Tibial artery (tissue), 4 donors: ENCODE measurements at regions not wholly inside any gene's neighbourhood (a gene's known extent, or its start where the extent isn't known, plus 50 kb on each side); places are given as distances from the start of the nearest gene placed in this dataset.

Experiments used
- DNase-seq, 2 donors: peaks; one replicate each; pipeline ENCODE4 v3.0.0-alpha.2; 2019
- H3K27ac ChIP-seq, 2 donors: fragments of 200-600 bp; sonication (generic) in 1 of 2; 1 replicate in 1 of 2; 2 replicates in 1 of 2; pipeline ENCODE4 v1.5.1; 2018 to 2019; ENCODE audit warnings: mild to moderate bottlenecking in 1 of 2
- H3K27me3 ChIP-seq, 2 donors: fragments of 200-600 bp; sonication (generic) in 1 of 2; one replicate each; pipeline versions ENCODE4 v1.5.1 to v1.6.0; 2016 to 2019
- H3K36me3 ChIP-seq, 3 donors: fragments of 200-600 bp; sonication (generic) in 2 of 3; one replicate each; pipeline ENCODE4 v1.5.1; 2016 to 2019; ENCODE audit warnings: mild to moderate bottlenecking in 2 of 3
- H3K4me1 ChIP-seq, 4 donors: fragments of 200-600 bp; sonication (generic) in 2 of 4; 1 replicate in 3 of 4; 2 replicates in 1 of 4; pipeline ENCODE4 v1.5.1; 2016 to 2019
- H3K4me3 ChIP-seq, 2 donors: fragments of 200-600 bp; sonication (generic) in 1 of 2; 1 replicate in 1 of 2; 2 replicates in 1 of 2; pipeline ENCODE4 v1.5.1; 2018 to 2019; ENCODE audit warnings: mild to moderate bottlenecking in 2 of 2
- H3K9me3 ChIP-seq, 3 donors: fragments of 200-600 bp; sonication (generic) in 1 of 3; one replicate each; pipeline ENCODE4 v1.5.1; 2016 to 2019
- intact Hi-C: fragments of 100-400 bp; cut with DNase I; formaldehyde crosslinking; loops from one replicate; pipeline ENCODE4 v1.15.0; 2023; ENCODE audit warnings: low total_unique reads
- TF ChIP-seq, protein P1 (sequence below), 2 experiments: fragments of 200-600 bp in 1 of 2; fragments of 450-650 bp in 1 of 2; IDR thresholded peaks; one replicate each; pipeline ENCODE4 v1.5.1; 2017 to 2019; ENCODE audit warnings: antibody characterized with exemption in 2 of 2, mild to moderate bottlenecking in 1 of 2, moderate library complexity in 1 of 2

DNA sequence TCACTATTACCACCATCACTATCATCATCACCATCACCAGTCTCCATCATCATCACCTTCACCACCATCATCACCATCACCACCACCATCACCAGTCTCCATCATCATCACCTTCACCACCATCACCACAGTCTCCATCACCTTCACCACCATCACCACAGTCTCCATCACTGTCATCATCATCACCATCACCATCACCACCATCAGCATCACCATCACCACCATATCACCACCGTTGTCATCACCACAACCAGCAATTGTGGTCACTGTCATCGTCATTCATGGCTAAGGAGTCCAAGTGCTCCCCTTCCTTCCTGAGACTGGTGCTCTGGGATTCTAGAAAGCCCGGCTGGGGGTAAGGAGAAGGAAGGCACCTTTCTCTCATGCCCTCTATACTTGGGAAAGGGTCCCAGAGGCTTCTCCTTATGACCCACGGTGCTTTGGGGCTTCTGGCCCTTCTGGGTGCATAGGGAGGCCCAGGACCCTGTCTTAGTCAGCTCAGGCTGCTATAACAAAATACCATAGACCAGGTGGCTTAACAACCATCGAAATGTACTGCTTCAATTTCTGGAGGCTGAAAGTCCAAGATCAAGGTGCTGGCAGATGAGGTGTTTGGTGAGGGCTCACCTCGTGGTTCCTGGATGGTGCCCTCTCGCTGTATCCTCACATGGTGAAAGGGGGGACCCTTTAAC lies 93.4 kb upstream of the GSE1 start:
- Histone ChIP-seq H3K4me1 (peaks cover 7 to 55% (median 39%) of the 10 kb centered on the region in 4 donors), H3K27ac (no peak overlapping the region), H3K27me3 (no peaks in the 10 kb centered on the region), H3K9me3 (no peaks in the 10 kb centered on the region), H3K36me3 (no peaks in the 10 kb centered on the region), H3K4me3 (no peak overlapping the region)
- intact Hi-C loops: loop anchor here (5.0 kb wide), 1 partner anchor 33 kb away; no protein-coding TSS in a partner anchor
- DNase-seq: no peak
- TF ChIP-seq, protein P1, sequence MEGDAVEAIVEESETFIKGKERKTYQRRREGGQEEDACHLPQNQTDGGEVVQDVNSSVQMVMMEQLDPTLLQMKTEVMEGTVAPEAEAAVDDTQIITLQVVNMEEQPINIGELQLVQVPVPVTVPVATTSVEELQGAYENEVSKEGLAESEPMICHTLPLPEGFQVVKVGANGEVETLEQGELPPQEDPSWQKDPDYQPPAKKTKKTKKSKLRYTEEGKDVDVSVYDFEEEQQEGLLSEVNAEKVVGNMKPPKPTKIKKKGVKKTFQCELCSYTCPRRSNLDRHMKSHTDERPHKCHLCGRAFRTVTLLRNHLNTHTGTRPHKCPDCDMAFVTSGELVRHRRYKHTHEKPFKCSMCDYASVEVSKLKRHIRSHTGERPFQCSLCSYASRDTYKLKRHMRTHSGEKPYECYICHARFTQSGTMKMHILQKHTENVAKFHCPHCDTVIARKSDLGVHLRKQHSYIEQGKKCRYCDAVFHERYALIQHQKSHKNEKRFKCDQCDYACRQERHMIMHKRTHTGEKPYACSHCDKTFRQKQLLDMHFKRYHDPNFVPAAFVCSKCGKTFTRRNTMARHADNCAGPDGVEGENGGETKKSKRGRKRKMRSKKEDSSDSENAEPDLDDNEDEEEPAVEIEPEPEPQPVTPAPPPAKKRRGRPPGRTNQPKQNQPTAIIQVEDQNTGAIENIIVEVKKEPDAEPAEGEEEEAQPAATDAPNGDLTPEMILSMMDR (IDR thresholded peaks at IDR 0.05): no peak

GRCh38 chr16:85520853-85521521 lies 92.1 kb upstream of the GSE1 start:
- no peaks in the 10 kb centered on the region for H3K36me3 ChIP-seq
- H3K4me3 ChIP-seq: no peak overlapping the region
- H3K27me3 ChIP-seq: no peaks in the 10 kb centered on the region
- TF ChIP-seq, protein P1 (IDR thresholded peaks at IDR 0.05): no peak
- no peak overlapping the region for H3K27ac ChIP-seq
- intact Hi-C loops: no loop called here
- DNase-seq: no peak
- H3K9me3 ChIP-seq: no peaks in the 10 kb centered on the region
- H3K4me1 ChIP-seq: peaks cover 0 to 49% (median 30%) of the 10 kb centered on the region in 4 donors

- Histone ChIP-seq H3K27me3 (no peaks in the 10 kb centered on the region), H3K36me3 (no peaks in the 10 kb centered on the region), H3K9me3 (no peaks in the 10 kb centered on the region), H3K4me3 (no peak overlapping the region), H3K4me1 (peaks cover 0 to 47% (median 30%) of the 10 kb centered on the region in 4 donors), H3K27ac (no peak overlapping the region)
- intact Hi-C loops: no loop called here
- no peak for DNase-seq
- TF ChIP-seq, protein P1 (IDR thresholded peaks at IDR 0.05): no peak
Measured at GRCh38 chr16:85521552-85522307, 91.4 kb upstream of the GSE1 start.

DNA sequence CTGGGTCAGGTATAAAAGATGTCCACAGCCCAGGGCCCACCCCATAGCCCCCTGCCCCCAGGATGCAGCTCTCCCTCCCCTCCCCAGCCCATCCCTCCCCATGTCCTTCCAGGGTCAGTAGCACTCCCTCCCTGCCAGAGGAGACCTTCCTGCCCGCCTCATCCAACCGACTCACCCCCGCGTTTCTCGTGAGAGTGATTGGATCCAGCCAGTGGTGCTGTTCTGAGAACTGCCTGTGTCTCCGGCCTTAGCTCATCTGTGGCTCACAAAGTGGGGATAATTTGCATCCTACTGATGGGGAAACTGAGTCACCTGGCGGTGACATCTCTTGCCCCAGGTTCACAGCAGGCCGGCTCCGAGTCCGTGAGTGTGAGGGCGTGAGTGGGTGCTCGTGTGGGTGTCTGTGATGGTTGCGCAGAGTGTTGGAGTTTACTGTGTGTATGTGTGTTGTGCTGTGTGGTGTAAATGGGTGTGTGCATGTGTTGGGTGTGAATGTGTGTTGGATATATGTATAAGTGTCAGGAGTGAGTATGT lies 90.7 kb upstream of the GSE1 start:
- H3K9me3 ChIP-seq: no peaks in the 10 kb centered on the region
- no peaks in the 10 kb centered on the region for H3K36me3 ChIP-seq
- H3K4me3 ChIP-seq: no peak overlapping the region
- no peak overlapping the region for H3K27ac ChIP-seq
- TF ChIP-seq, protein P1 (IDR thresholded peaks at IDR 0.05): no peak
- H3K27me3 ChIP-seq: no peaks in the 10 kb centered on the region
- peaks cover 0 to 47% (median 30%) of the 10 kb centered on the region in 4 donors for H3K4me1 ChIP-seq
- intact Hi-C loops: no loop called here
- no peak for DNase-seq

- Histone ChIP-seq H3K4me3 (no peak overlapping the region), H3K36me3 (no peaks in the 10 kb centered on the region), H3K4me1 (peaks cover 0 to 47% (median 30%) of the 10 kb centered on the region in 4 donors), H3K27ac (peak overlapping the region; percentile 37 to 58), H3K27me3 (no peaks in the 10 kb centered on the region), H3K9me3 (no peaks in the 10 kb centered on the region)
- intact Hi-C loops: no loop called here
- TF ChIP-seq, protein P1 (IDR thresholded peaks at IDR 0.05): no peak
- DNase-seq: peak; percentile 48 to 87
Measured at GRCh38 chr16:85522842-85523601, 90.1 kb upstream of the GSE1 start.
